HG03039 (cell line): ENCODE measurements at regions not wholly inside any gene's neighbourhood (a gene's known extent, or its start where the extent isn't known, plus 50 kb on each side); places are given as distances from the start of the nearest gene placed in this dataset.

Source experiments
- ATAC-seq: cut with Tn5 transposase; IDR thresholded peaks from one replicate; pipeline ENCODE4 v1.9.1; 2021; ENCODE audit warnings: mild to moderate bottlenecking, moderate library complexity; ENCODE audit not compliant: unreplicated experiment

- ATAC-seq: no peak
These were observed 147.9 kb downstream of the IMPG2 start for GRCh38 chr3:101172516-101172915.

GRCh38 chr3:101171681-101172191 is 148.6 kb downstream of the IMPG2 start:
- no peak for ATAC-seq

GRCh38 chr3:101170806-101171558 is 149.4 kb downstream of the IMPG2 start:
- ATAC-seq: no peak

DNA sequence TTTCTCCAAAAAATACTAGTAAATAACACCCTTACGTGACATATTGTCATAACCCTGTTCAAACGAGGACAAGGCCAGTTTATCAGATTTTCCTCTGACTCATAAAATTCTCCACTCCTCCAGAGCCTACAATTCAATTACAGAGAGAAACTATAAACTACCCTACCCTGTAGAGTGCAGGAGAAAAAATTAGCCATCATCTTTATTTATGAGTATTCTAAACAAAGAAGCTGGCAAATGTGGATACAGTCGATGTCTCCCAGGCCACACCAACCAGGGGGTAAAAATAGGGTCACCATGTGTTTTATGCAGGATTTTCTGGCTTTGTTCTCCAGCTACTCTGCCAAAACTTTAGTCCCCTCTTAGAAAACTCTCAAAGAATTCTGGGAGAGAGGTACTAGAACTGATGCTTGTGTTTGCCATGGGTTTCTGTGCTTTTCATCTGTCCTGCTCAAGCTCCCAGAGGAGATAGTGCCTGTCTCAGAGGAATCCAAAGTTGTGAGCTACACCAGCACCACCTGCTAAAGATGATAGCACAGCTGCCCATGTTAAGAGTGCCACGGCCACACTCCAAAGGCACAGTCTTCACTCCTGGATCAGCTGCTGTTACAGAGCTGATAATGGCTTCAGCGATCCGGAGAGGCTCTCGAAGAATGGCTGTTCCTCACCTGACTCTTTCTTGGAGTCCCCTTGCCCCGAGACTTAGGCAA is 150.2 kb downstream of the IMPG2 start:
- ATAC-seq: no peak

DNA sequence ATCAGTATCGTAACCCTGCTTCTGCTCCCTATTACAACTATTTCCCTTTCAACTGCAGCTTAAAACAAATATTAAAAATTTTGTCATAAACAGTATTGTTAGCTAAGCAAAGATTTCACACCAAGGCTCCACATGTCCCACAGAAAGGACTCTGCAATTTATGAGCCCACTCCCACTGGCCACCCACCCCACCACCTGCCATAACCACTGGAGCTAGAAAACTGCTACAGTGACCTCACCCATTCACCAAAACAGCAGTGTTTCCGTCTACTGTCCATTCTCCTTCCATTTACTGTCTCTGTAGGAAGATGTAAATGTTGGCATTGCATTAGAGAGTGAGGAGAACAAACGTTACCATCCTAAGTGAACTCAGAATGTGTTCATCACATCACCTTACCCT is 150.9 kb downstream of the IMPG2 start:
- ATAC-seq: no peak

GRCh38 chr3:101167376-101167775 is 153.0 kb downstream of the IMPG2 start:
- no peak for ATAC-seq

- no peak for ATAC-seq
These were observed 154.2 kb downstream of the IMPG2 start for GRCh38 chr3:101166150-101166549.

DNA sequence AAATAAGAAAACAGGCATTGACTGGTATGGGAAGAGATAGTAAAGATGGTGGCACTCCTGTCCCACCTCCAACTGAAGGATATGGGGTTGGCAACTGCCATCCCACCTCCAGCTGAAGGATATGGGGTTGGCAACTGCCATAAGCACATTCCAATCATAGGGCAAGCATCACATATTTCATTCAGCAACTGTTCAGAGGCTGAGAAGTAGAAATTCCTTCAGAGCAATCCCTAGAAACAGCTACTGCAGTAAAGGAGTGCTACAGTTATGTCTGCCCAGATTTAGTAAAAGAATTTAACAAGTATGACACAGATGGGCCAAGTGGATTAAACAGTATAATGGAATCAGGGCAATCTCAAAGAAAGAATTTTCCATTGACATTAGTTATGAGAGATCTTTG is 156.8 kb downstream of the IMPG2 start:
- ATAC-seq: no peak

DNA sequence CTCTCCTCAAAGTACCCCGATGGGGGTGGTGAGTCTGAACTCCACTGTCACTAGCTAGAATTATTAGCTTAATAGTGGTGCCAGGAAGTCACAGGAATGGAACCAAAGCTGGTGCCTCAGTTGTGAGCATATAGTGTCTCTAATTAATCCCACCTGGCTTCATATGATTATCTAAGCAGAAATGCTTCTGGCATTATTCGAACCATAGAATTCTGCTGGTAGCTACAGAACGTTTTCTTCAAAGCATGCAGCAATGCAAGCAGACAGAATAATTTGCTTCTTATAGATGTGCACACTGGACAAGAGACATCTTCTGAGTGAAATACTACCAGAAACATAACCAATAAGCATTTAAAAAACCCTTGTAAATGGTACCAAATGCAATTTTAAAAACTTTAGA is 160.9 kb downstream of the IMPG2 start:
- ATAC-seq: no peak

- ATAC-seq: no peak
These were observed 162.0 kb downstream of the IMPG2 start for GRCh38 chr3:101158374-101158773.

DNA sequence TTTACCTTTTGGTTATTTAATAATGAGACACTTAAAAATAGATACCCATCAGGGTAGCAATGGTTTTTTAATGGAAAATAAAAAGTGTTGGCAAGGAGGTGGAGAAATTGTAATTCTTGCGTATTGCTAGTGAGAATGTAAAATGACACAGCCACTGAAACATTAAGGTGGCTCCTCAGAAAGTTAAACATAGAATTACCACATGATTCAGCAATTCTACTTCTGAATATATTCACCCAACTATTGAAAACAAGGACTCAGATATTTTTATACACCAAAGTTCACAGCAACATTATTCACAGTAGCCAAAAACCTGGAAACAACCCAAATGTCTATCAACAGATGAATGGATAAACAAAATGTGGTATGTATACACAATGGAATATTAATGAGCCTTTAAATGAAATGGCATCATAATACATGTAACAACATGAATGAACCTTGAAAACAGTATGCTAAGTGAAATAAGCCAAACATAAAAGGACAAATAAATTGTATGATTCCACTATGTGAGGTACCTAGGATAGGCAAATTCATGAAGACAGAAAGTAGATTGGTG is 163.5 kb downstream of the IMPG2 start:
- no peak for ATAC-seq

DNA sequence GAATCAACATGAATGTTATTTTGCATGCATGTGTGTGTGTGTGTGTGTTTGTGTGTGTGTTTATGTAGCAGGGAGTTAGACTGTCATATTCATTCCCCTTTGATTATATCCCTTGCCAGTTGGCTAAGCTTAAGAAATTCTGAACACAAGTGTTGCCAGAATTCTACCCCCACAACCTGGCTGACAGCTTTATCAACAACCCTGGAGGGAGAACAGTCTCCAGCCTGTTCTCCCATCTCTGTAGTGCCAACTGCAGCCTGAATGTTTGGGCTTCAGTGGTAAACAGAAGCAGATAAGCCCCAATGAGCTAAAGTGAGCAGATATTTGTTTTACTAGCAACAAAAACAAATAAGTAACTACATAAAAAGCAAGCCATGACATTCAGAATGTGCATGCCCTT is 162.6 kb upstream of the ABI3BP start:
- no peak for ATAC-seq

GRCh38 chr3:101154401-101154800 is 161.2 kb upstream of the ABI3BP start:
- ATAC-seq: no peak

- ATAC-seq: no peak
These were observed 158.2 kb upstream of the ABI3BP start for GRCh38 chr3:101151286-101151913.

DNA sequence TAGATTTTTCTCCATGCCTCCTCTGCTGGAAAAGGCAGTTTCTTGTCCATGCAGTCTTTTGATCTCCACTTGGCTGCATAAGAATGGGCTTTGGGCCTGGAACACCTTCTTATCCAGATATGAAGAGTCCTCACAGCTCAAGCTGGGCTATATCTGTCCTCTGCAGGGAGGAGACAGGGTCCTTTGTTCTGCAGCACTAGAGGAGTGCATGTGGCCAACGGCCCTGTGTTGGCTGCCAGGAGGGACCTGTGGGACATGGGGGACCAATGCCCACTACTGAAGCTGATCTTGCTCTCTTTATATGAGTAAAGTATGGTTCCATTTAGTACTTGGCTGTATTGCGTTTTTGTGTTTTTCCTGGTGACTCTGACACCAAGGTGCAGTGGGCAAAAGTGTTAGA is 157.3 kb upstream of the ABI3BP start:
- no peak for ATAC-seq

- ATAC-seq: no peak
These were observed 156.5 kb upstream of the ABI3BP start for GRCh38 chr3:101149707-101150106.

- ATAC-seq: no peak
These were observed 156.0 kb upstream of the ABI3BP start for GRCh38 chr3:101149251-101149650.

- no peak for ATAC-seq
These were observed 154.8 kb upstream of the ABI3BP start for GRCh38 chr3:101148001-101148400.

GRCh38 chr3:101146946-101147345 is 153.7 kb upstream of the ABI3BP start:
- no peak for ATAC-seq

DNA sequence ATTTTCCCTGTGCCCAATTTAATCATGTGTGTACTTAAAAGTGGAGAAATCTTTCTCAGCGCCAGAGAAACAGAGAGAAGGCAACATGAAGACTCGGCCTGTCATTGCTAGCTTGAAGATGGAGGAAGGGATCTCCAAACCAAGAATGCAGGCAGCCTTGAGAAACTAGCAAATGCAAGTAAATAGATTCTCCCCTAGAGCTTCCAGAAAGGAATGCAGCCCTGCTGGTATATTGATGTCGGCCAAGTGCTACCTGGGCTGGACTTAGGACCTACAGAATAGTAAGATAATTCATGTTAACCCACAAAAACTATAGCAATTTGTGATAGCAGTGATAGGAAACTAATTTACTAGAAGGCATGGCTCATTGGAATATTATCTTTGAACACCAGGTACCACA is 150.9 kb upstream of the ABI3BP start:
- no peak for ATAC-seq

DNA sequence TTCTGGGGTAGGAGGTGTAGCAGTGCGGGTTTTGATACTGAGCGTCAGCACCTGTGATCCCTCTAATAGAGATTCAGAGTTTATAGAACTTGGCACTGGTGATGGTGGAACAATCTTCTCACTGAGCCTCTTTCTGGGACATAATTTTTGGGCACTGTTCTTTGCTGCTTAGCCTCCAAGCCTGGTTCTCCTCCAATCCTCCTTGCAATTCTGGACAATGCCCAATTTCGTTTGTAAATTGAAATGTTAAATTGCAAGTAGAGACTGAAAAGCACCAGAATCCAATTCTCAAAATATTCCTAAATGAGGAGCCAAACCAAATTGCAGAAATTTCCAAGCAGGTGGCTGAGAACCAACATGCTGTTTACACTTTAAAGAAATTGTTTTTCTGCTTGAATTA is 149.8 kb upstream of the ABI3BP start:
- no peak for ATAC-seq

DNA sequence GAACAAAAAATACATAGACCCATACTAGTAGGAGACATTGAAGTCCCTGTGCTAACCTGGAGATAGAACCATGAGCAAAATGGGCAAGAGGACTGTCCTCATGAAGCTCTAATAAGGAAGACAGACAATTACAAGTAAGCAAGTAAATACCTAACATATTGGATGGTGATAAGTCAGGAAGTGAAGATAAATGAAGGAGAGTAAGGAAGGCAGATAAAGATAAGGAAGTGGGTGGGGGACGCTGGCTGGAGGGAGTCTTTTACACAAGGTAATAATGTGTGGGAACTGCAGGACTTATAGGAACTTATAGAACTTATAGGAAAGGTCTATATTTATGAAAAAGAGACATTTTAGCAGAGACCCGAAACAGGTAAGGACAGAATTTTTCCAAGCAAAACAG is 148.9 kb upstream of the ABI3BP start:
- no peak for ATAC-seq
